NCI-H748 (cell line): ENCODE measurements at regions not wholly inside any gene's neighbourhood (a gene's known extent, or its start where the extent isn't known, plus 50 kb on each side); places are given as distances from the start of the nearest gene placed in this dataset.
"Not testable (repeated sequence)": the region's sequence is repeated elsewhere in the genome, so short reads cannot be mapped to it uniquely, and the experiment has no call there.

ENCODE experiments used
- DNase-seq: peaks from one replicate; lab custom pipeline; 2025; ENCODE audit not compliant: unreplicated experiment; lab: John Stamatoyannopoulos, UW

DNA sequence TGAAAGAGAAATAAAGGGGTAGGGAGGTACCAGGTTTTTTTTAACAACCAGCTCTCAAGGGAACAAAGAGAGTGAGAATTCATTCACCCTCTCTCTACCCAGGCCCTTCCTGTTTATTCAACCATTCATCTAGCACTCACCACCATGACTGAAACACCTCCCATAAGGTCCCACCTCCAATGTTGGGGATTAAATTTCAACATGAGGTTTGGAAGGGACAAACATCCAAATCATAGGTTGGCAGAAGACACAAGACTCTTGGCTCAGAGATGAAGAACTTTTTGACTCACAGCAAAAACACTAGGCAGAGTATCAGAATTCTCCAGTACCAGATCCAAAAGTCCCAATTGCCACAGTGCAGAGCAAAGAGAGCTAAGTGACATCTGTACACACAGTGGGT lies 186.3 kb downstream of the EDN1 start:
- no peak for DNase-seq

- no peak for DNase-seq
Measured at GRCh38 chr6:12477616-12478015, 187.5 kb downstream of the EDN1 start.

- DNase-seq: no peak
Measured at GRCh38 chr6:12478921-12479320, 188.8 kb downstream of the EDN1 start.

DNA sequence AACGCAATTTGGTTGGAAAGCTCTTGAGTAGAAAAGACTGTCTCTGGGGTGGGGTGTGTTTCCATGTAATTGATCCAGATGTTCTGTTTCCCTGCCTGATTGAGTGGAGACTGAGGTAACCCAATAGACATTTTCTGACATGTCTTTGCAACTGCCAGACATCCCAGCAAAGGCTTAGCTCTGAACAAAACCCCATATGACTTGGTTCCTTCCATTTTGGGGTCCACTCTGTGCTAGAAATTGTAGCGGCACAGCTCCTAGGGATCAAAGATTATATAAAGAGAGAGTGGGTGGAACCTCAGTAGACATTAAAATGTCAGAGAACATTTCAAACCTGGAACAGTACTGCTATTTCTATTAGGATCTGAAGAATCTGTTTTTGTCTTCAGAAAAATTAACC lies 189.3 kb downstream of the EDN1 start:
- DNase-seq: no peak

- no peak for DNase-seq
Measured at GRCh38 chr6:12479881-12480280, 189.7 kb downstream of the EDN1 start.

DNA sequence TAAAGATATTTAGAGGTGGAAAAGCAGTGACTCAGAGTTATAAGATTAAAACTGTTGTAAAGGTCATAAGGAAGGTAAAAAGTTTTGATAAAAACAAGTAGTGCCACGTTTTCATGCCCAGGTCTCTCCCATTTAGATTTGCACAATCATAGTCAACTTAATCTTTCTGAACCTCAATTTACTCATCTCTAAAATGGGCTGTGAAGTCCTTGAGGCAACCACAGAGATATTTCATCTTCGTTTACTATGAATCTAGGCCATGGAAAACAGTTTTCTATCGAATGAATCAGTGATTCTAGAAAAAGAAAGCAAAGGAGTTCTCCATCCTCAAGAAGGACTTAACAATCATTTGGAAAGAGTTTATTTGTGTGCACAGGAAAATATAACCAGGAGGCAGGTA lies 190.2 kb downstream of the EDN1 start:
- DNase-seq: no peak

- DNase-seq: no peak
Measured at GRCh38 chr6:12481292-12481691, 191.1 kb downstream of the EDN1 start.

- DNase-seq: no peak
Measured at GRCh38 chr6:12481850-12482249, 191.7 kb downstream of the EDN1 start.

DNA sequence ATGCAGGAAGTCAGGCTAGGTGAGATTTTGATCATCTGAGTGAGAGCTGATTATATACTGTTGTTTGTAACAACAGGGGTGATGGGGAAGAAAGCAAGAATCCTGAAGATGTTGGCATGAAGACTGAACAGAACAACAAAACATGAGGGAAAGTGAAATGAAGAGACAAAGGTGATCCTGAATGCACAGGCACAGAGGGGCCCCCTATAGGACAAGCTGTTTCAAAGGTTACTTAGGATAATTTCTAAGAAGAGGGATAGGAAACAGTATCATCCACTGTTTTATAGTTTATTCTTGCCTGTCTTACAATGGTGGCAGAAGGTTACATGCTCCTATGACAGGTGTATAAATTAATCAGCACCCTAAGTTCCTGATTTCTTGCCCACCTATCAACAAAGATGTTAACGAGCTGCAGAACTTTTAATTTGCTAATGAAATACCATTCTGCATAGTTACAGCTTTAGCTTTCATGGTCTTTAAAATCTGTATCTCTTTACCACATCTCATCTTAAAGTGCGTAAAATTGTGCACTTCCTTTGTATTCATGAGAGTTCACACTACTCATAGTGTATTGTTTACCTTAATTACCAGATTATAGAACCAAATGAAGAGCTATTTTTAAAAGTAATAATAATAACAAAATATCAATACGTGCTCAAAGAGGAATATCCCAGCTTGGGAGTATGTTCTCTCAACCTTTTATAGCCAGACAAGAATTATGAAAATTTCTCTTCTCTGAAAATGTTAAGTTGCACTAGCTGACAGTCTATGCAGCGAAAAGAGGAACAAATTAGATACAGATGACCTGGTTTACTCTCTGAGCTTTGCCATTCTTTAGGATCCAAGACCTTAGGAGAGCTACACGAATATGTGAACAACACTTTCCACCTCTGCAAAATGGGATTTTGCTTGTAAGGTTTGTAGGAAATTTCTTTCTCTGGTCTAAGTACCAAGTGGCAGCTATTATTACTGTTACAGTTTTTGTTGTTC lies 192.5 kb downstream of the EDN1 start:
- DNase-seq: no peak

GRCh38 chr6:12483712-12484111 lies 193.6 kb downstream of the EDN1 start:
- no peak for DNase-seq

- DNase-seq: no peak
Measured at GRCh38 chr6:12484519-12484918, 194.4 kb downstream of the EDN1 start.

GRCh38 chr6:12485226-12485764 lies 195.1 kb downstream of the EDN1 start:
- no peak for DNase-seq

GRCh38 chr6:12485837-12486236 lies 195.7 kb downstream of the EDN1 start:
- no peak for DNase-seq

DNA sequence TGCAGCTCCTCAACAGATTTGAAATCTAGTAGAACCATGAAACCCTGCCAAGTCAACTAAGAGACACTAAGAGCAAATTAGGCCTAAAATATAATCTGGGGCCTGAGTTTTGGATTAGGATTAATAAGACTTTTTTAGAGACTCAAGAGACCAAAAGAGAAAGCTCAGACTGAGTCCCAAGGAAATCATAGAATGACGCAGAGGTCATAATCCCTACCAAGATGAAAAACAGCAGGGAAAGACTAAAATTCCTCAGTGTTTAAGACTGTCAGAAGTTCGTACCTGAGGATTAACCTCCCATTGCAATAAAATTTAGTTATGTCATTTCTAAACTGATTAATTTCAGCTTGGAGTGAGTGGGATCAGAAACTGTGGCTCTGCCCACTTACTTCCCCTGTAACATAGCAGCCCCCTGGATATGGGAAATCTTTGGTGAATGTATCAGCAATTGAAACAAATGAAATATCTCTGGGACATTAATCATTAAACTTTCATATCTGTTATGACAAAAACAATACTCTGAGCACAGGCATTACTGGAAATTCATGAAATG lies 200.3 kb downstream of the EDN1 start:
- DNase-seq: no peak

- DNase-seq: no peak
Measured at GRCh38 chr6:12490904-12491571, 200.9 kb downstream of the EDN1 start.

DNA sequence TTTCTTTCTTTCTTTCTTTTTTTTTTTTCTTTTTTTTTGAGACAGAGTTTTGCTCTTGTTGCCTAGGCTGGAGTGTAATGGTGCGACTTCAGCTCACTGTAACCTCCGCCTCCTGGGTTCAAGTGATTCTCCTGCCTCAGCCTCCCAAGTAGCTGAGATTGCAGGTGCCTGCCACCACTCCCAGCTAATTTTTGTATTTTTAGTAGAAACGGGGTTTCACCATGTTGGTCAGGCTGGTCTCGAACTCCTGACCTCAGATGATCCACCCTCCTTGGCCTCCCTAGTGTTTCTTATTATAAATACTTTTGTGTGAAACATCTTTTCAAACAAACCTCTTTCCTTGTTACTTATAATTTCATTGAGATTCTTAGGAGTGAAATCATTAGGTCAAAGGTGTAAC lies 202.8 kb downstream of the EDN1 start:
- DNase-seq: not testable (repeated sequence)

DNA sequence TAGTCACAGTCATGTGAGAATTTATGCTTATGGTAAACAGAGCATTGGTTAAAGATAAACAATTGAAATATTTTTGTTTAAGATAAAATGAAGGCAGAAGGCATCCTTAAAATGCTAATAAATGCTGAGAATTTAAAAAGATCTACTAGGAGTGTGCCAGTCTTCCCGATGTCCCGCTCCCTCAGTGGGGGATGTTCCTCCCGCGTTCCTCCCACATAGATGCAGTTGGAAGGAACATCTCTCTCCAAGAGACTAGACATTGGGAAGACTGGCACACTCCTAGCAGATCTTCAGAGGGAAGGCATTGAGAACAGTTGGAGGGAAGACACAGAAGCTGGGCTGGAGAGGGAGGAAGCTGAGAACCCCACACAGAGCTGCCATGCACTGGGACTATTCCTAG lies 203.3 kb downstream of the EDN1 start:
- DNase-seq: no peak

GRCh38 chr6:12494161-12494560 lies 204.0 kb downstream of the EDN1 start:
- no peak for DNase-seq

- DNase-seq: no peak
Measured at GRCh38 chr6:12501990-12502389, 211.8 kb downstream of the EDN1 start.

- DNase-seq: peak; percentile 9
Measured at GRCh38 chr6:12504325-12504966, 212.1 kb upstream of the PHACTR1 start.

DNA sequence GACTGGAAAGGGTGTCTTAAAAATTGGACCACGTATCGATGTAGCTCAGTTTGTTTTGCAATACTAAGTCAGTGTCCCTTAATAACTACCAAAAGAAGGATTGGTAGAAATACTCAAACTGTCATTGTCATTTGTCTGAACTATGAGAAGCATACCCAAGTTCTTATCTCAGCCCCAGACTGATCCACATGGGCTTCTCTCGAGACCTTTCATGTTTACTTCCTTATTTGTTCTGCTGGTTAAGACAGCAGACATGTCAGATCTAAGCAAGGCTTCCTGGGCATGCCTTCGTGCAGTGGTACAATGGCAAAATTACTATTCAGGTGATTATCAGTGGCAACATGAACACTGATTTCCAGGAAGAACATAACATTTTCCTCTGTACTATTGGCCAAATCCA lies 211.1 kb upstream of the PHACTR1 start:
- DNase-seq: no peak
